ENCODE measurements at regions not wholly inside any gene's neighbourhood (a gene's known extent, or its start where the extent isn't known, plus 50 kb on each side); places are given as distances from the start of the nearest gene placed in this dataset.

- H3K4me3 ChIP-seq (ENCODE audit: low read depth, low read length) = no peak overlapping the region
- no peak for DNase-seq (ENCODE audit: low read depth)
- no peak for TF ChIP-seq CTCF (IDR thresholded peaks at IDR 0.05; ENCODE audit: low read depth, low read length, missing control alignments)
Measured at GRCh38 chrX:14476205-14476604, 53.1 kb upstream of the GLRA2 start.

- no peak overlapping the region for H3K4me3 ChIP-seq (ENCODE audit: low read depth, low read length)
- no peak for DNase-seq (ENCODE audit: low read depth)
- TF ChIP-seq CTCF (IDR thresholded peaks at IDR 0.05; ENCODE audit: low read depth, low read length, missing control alignments) = no peak
Measured at GRCh38 chrX:14449773-14450172, 79.6 kb upstream of the GLRA2 start.

GRCh38 chrX:14448406-14448805 lies 80.9 kb upstream of the GLRA2 start:
- no peak for TF ChIP-seq CTCF (IDR thresholded peaks at IDR 0.05; ENCODE audit: low read depth, low read length, missing control alignments)
- DNase-seq (ENCODE audit: low read depth) = no peak
- no peak overlapping the region for H3K4me3 ChIP-seq (ENCODE audit: low read depth, low read length)

- DNase-seq (ENCODE audit: low read depth) = no peak
- TF ChIP-seq CTCF (IDR thresholded peaks at IDR 0.05; ENCODE audit: low read depth, low read length, missing control alignments) = no peak
- no peak overlapping the region for H3K4me3 ChIP-seq (ENCODE audit: low read depth, low read length)
Measured at GRCh38 chrX:14440106-14440505, 89.2 kb upstream of the GLRA2 start.

GRCh38 chrX:14427614-14428013 lies 101.7 kb upstream of the GLRA2 start:
- H3K4me3 ChIP-seq (ENCODE audit: low read depth, low read length) = no peak overlapping the region
- no peak for DNase-seq (ENCODE audit: low read depth)
- TF ChIP-seq CTCF (IDR thresholded peaks at IDR 0.05; ENCODE audit: low read depth, low read length, missing control alignments) = no peak

- no peak for TF ChIP-seq CTCF (IDR thresholded peaks at IDR 0.05; ENCODE audit: low read depth, low read length, missing control alignments)
- no peak for DNase-seq (ENCODE audit: low read depth)
Measured at GRCh38 chrX:14420841-14421240, 108.5 kb upstream of the GLRA2 start.

GRCh38 chrX:14412686-14413085 lies 116.7 kb upstream of the GLRA2 start:
- no peak for DNase-seq (ENCODE audit: low read depth)
- TF ChIP-seq CTCF (IDR thresholded peaks at IDR 0.05; ENCODE audit: low read depth, low read length, missing control alignments) = no peak
- no peak overlapping the region for H3K4me3 ChIP-seq (ENCODE audit: low read depth, low read length)

More at GRCh38 chrX:14420841-14421240, 108.5 kb upstream of the GLRA2 start:
- no peak overlapping the region for H3K4me3 ChIP-seq (ENCODE audit: low read depth, low read length)
